GM12875 (cell line): ENCODE measurements at regions not wholly inside any gene's neighbourhood (a gene's known extent, or its start where the extent isn't known, plus 50 kb on each side); places are given as distances from the start of the nearest gene placed in this dataset.
"Not testable (repeated sequence)": the region's sequence is repeated elsewhere in the genome, so short reads cannot be mapped to it uniquely, and the experiment has no call there.

Source experiments
- H3K4me3 ChIP-seq: one replicate; pipeline ENCODE4 v1.5.1; 2011; ENCODE audit warnings: low read depth, low read length, control low read depth
- CTCF ChIP-seq: IDR thresholded peaks from 2 replicates; pipeline ENCODE4 v1.5.1; 2011; ENCODE audit warnings: low read depth, mild to moderate bottlenecking, control low read depth, inconsistent platforms, low read length, moderate library complexity, borderline replicate concordance; ENCODE audit not compliant: insufficient read depth

DNA sequence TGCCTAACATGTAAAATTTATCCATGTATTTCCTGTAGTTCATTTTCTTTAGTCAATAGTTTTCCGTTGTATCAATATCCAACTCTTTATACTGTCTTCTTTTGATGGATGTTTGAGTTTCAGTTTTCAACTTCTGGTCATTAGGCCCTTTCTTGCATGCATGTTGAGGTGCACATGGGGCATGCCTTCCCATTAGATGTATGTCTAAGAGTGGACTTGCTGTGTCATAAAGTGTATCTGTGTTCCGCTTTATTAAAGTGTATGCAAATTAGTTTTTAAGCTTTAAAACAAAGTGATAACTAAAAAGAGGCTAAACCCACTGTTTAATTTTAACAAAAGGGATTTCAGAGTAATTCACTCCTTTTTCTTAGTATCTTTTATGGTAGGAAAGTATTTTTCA lies 441.1 kb downstream of the PCNX1 start:
- no peak overlapping the region for H3K4me3 ChIP-seq
- no peak for TF ChIP-seq CTCF

- TF ChIP-seq CTCF: no peak
- H3K4me3 ChIP-seq: no peak overlapping the region
These were observed 441.6 kb downstream of the PCNX1 start for GRCh38 chr14:71348817-71349216.

DNA sequence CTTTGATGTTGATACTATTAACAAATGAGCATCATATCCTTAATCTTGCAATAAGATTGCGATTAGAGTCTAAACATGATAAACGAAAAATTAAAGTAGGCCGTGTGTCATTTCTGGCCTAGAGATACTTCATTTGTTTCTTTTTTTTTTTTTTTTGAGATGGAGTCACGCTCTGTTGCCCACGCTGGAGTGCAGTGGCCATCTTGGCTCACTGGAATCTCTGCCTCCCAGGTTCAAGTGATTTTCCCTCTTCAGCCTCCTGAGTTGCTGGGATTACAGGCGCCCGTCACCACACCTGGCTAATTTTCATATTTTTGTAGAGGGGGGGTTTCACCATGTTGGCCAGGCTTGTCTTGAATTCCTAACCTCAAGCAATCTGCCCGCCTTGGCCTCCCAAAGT lies 446.9 kb downstream of the PCNX1 start:
- no peak for TF ChIP-seq CTCF

GRCh38 chr14:71354801-71355200 lies 447.5 kb downstream of the PCNX1 start:
- no peak overlapping the region for H3K4me3 ChIP-seq
- no peak for TF ChIP-seq CTCF

More for the DNA sequence above, 446.9 kb downstream of the PCNX1 start:
- no peak overlapping the region for H3K4me3 ChIP-seq

- no peak for TF ChIP-seq CTCF
- no peak overlapping the region for H3K4me3 ChIP-seq
These were observed 448.3 kb downstream of the PCNX1 start for GRCh38 chr14:71355324-71356201.

DNA sequence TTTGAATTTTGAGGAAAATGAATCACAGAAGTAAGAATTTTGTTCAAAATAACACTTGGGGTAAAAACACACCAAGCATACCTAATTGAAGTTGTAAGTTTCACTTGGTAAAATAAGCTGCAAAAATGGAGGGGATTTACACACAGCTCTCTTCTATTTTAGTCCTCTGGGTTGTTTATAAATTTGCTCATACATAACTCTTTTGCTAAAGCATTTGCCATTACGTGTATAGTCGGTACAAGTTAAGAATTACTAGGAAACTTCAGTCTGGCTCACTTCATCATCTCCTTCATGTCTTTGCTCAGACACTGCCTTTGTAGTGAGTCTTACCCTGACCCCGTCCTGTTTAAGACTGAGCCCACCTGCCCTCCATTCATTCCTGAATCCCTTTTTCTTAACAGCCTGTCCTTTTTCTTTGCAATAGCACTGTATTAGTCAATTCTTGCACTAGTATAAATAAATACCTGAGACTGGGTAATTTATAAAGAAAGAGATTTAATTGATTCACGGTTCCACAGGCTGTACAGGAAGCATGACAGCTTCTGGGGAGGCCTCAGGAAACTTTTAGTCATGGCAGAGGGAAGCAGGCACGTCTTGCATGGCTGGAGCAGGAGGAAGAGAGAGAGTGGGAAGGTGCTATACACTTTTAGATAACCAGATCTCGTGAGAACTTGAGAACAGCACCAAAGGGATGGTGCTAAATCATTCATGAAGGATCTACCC lies 451.1 kb downstream of the PCNX1 start:
- no peak for TF ChIP-seq CTCF
- no peak overlapping the region for H3K4me3 ChIP-seq

DNA sequence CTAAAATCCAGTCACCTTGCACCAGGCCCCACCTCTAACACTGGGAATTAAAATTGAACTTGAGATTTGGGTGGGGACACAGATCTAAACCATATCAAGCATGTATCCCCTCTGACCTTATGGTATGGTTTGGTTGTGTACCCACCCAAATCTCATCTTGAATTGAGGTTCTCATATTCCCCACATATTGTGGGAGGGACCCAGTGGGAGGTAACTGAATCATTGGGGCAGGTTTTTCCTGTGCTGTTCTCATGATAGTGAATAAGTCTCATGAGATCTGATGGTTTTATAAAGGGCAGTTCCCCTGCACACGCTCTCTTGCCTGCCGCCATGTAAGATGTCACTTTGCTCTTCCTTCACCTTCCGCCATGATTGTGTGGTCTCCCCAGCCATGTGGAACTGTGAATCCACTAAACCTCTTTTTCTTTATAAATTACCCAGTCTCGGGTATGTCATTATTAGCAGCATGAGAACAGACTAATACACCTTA lies 451.7 kb downstream of the PCNX1 start:
- not testable (repeated sequence) for H3K4me3 ChIP-seq
